HK-2 (cell line): ENCODE measurements at regions not wholly inside any gene's neighbourhood (a gene's known extent, or its start where the extent isn't known, plus 50 kb on each side); places are given as distances from the start of the nearest gene placed in this dataset.

Experiments
- DNase-seq: peaks from one replicate; pipeline ENCODE4 v3.0.0-alpha.2; 2018; ENCODE audit not compliant: unreplicated experiment

DNA sequence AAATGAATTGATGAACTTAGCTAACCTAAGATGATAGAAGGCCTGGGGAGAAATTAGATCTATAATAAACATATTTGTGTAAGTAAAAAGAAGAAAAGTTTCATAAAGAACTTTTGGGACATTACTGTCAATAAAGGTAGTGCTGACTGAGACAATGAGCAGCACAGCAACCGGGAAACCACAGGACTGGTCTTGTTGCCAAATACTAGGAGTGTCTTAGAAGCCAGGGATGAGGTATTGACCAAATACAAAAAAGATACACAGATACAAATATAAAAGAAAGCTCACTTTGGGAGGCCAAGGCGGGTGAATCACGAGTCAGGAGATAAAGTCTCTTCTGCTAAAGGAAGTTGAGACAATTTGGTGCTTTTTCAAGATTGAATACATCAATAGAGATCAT, 362.4 kb upstream of the ZNF385D start:
- DNase-seq: no peak

DNA sequence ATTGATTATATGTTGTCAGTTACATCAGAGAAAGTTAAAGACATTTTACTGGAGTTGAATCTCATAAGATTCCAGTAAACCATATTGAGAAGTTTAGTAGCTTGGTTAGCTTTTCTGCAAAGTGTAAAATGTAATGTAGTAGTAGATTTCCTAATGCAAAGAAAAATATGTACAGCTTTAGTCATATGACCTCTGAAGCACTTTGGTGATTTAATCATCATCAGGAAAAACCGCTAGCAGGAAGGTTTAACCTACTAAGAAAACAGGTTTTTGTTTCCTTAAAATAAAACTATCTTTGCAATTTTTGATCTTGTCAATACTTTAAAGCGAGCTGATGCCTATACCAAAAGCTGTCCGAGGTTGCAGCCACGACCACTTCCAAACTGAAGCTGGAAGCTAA, 364.6 kb upstream of the ZNF385D start:
- no peak for DNase-seq

DNA sequence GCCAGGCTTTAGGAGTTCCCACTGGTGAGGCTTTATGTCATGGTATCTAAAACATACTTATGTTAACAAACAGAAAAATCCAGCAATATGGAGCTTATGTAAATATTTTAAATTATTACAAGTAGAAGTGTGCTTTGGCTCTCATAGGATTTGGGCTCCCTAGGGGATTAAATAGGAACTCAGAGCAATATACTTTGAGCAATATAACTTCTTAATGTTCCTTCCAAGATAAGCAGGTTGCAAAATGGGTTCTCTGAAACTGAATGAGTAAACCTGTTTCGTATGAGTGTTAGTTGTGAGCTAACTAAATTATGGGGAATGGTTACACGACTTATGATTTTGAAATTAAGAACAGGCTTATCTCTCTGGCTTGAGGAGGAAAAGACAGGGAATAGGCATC, 366.1 kb upstream of the ZNF385D start:
- DNase-seq: no peak

DNA sequence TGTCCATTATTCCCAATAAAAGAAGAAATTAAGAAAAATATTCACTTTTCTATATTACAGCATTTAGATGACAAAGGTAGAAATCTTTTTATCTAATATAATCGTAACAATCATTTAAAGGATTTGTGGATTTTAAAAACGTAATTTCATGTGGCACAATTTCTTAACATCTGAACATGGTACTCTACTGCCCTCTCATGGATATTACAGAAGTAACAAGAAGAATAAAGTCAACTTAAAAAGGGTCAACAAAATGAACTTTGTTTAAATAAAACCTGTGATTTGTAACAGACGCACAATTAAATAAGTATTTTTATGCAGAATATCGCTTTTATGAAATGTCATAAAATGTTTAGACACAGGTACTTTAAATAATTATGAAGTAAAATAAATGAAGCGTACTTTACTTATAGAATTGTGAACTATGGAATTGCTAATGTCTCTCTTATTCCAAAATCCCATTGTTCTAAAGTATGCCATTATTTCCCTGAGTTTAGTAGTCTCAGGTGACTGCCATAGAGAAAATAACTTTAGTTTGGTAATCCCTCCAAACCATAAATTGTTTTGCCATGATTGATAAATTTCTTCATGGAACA, 366.8 kb upstream of the ZNF385D start:
- DNase-seq: no peak

DNA sequence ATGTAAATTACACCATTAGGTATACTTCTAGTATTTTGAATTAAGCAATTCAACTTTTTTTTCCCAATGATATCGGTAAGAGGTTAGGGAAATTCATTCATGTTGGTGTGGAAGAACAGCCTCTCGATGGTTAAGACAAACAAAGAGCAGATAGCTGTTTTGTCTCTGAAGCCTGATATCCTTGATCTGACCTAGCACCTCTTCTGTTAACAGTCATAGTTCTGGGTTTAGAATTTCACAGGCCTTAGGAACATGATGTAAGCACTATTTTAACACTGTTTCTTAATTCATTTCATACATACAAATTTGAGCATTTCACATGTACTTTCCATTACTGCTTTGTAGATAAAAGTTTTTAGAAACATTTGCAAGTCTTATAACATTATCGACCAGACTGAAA, 367.5 kb upstream of the ZNF385D start:
- DNase-seq: no peak

DNA sequence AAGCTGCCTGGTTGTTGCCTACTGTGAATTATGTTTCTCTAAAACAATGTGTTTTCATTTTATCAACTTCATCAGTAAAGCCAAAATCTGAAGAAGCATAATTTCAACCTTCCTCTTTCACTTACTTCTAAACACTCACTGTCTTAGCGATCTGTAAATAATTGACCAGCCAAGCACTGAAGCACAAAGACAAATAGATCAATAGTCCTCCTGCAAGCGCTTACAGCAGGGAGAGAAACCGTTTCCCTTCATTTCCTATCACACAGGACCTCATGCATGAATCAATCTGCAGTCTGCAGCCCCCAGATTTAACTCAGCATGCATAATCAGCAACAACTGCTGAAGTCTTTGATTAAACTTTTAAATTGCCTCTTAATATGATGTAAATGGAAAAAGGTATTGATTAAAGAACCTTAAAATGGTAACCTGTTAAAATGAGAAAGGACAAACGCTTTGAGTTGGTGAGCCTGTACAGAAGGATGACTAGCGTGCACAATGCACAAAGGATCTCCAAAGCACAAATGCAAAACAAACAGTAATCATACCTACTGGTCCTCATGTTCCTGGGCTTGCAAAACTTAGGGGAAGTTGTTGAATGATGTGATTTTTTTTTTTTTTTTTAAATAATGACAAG, 370.2 kb upstream of the ZNF385D start:
- no peak for DNase-seq

GRCh38 chr3:22122567-22122966, 371.6 kb upstream of the ZNF385D start:
- no peak for DNase-seq

DNA sequence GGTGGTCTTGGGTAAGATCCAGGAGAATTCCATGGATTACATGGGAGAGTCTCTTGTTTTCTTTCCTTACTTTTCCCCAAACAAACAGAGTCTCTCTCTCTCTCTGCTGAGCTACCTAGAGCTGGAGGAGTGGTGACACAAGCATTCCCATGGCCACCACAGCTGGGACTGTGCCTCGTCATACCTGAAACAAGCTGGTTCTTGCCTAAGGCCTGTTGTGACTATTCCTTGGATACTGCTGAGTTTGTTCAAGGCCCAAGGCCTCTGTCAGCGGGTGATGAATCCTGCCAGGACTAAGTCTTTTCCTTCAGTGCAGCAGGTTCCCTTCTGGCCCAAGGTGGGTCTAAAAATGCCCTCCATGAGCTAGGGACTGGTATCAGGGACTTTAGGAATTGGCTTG, 378.1 kb upstream of the ZNF385D start:
- DNase-seq: no peak

DNA sequence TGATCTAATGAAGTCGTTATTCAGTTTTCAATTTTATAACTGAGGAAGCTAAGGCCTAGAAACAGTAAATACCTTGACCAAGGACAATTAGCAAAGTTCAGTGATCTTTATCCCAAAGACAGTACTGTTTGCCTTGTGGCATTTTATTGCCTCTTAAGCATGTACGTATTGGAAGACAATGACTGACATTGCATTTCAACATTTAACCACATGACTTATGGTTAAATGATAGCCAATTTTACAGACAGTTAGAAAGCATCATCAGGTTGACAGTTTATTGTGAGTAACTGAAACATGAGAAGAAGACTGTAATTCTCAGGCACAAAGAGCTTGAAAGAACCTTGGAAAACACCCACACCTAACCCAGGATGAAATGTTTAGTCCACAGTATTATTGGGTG, 390.8 kb upstream of the ZNF385D start:
- no peak for DNase-seq

GRCh38 chr3:22147161-22147560, 396.2 kb upstream of the ZNF385D start:
- no peak for DNase-seq

DNA sequence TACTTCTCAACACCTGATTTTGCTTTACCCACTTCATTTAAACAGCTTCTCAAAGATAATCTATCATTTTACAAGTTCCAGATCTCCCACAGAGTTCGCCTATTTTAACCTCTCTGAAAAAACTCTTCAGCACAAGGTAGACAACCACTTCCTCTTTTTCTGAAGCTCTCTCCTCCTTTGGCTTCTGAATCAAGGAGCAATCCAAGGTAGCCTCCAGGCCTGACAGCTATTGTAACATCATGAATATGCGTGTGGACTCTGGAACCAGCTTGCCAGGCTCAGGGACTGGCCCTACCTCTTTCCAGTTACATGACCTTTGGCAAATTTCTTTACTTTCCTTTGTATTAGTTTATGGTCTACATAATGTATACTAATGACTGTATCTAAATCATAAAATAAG, 405.9 kb upstream of the ZNF385D start:
- DNase-seq: no peak

DNA sequence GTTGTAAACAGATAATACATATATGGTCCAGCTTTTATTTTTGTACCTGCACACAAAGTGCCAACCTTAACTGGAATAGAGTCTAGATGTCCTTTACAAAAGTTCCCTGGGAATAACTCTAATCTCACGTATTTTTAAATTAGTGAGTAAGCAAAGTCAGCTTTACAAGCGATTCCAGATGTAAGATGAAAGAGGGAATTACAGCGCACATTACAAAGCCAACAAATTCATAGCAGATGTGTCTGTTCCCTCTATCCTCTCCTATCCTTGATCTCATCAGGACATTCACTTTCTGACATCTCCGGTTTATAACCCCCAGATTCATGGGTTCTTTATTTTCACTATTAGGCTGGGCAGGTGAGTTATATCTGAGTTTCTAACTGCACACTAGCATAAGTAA, 406.8 kb upstream of the ZNF385D start:
- no peak for DNase-seq

GRCh38 chr3:22159004-22159695, 408.1 kb upstream of the ZNF385D start:
- DNase-seq: no peak

DNA sequence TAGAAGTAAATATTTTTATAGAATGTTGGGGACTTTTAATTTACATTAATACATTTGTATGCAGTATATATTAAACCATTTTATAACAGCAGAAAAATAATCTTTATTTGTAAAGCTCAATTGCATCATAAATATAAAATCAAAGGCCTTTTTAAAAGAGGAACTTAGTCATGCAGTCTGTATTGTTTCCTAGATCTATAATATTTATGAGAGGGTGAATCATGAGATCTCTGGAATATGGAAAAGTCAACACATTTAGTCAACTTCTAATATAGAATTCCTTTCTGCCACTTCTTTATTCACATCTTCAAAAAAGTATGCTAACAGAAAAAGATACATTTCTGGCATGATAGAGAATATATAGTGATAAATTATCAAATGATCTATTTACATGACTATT, 410.3 kb upstream of the ZNF385D start:
- no peak for DNase-seq

DNA sequence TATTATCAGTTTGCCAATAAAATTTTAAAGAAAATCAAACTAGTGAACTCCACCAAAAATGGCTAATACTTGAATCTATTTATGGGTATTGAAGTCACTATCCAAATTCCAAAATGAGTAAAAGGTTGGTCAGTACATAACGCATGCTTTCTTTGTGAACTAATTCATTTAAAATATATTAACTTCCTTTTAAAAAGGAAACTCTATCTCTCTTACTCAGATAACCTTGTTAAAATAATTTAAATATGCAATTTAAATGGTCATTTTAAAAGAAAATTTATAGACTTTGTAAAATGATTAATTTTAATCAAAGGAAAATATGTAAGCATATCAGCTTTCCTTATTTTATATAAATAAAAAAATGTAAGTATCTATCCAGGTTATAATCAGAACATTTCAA, 419.4 kb upstream of the ZNF385D start:
- no peak for DNase-seq

DNA sequence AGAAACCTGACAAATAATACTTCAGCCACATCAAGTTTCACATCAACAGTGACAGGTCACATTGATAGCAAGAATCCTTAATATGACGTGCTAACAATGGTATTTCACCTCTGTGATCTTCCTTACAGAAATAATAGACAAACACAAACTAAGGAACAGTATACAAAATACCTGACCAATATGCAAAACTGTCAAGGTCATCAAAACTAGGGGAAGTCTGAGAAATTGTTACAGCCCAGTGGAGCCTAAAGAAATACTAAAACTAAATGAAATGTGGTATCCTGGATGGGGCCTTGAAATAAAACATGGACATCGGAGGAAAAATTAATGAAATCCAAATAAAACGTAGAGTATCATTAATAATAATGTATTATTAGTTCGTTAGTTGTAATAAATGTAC, 422.0 kb upstream of the ZNF385D start:
- DNase-seq: no peak

- DNase-seq: no peak
Measured at GRCh38 chr3:22175947-22176346, 424.9 kb upstream of the ZNF385D start.

- no peak for DNase-seq
Measured at GRCh38 chr3:22176911-22177310, 425.9 kb upstream of the ZNF385D start.

DNA sequence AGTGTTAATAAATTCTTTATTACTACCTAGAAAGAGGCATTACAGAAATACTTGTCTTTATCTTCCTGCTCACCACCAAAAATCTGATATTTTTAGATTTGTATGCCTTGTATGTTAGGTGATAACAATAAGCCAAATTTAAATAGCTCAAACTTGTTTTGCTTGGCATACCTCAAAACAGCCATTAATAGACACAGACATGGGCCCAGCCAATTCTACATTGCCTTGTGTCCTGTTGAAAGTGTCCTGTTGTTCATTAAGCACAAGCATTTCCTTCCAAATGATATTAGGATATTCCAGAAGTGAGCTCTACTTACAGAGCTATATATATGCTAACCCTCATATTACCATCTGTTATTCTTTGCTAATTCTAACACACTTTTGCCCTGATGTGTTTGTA, 438.6 kb upstream of the ZNF385D start:
- no peak for DNase-seq

DNA sequence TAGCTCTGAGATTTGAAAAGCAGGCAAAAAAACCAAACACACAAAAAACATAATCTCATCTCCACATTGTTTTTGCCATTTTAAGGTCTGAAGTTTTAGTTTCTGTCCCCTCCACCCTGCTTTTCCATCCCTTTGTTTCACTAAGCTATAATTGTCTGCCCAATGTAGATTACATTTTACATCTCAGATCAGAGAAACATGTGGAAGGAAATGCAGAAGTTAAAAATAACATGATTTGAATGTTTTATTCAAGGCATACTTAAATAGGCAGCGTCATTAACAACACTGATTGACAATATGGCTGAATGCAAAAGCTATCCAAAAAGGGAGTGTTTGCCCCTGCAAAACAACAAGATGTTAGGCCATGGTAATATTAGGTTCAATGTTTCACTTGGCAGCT, 448.1 kb upstream of the ZNF385D start:
- DNase-seq: no peak

GRCh38 chr3:22208844-22209243, 457.8 kb upstream of the ZNF385D start:
- DNase-seq: no peak

- no peak for DNase-seq
Measured at GRCh38 chr3:22209578-22209977, 458.6 kb upstream of the ZNF385D start.

DNA sequence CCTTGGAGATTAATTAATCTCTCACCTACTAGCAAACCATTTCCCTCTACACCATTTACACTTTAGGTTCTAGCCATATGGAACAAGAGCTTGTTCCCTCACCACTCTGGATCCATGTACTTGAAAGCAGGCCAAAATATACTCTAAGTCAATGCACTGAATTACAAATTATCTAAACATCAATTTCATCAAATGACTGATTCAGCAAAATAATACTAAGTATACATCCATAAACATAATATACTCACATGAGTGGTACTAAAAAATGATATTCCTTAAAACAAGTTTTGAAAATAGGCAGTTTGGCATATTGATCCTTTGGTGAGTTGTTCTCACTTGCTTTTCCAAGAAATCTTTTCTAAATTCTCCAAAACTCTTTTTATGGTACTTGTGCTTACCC, 459.7 kb upstream of the ZNF385D start:
- no peak for DNase-seq

DNA sequence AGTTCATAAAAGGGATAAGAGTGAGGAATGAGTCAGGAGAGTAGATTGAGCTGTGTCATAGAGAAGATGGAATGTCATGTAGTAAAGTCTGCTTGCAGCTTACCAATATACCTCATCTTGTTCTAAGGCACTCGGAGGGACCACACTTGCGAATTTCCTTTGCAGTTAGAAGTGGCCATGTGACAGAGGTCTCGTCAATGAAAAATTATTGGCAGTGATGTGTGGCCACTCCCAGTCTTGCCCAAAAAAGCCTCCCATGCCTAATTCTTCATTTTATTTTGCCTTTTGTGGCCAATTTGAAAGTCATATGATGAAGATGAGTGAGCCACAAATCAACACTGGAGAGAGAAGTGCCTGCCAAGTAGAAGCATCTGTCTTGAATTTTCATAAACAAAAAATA, 465.6 kb upstream of the ZNF385D start:
- no peak for DNase-seq
